Activated CD4-positive, alpha-beta T cell treated with anti-CD3 and anti-CD28 coated beads for 36 hours (primary cell): ENCODE measurements at regions not wholly inside any gene's neighbourhood (a gene's known extent, or its start where the extent isn't known, plus 50 kb on each side); places are given as distances from the start of the nearest gene placed in this dataset.
"Not testable (repeated sequence)": the region's sequence is repeated elsewhere in the genome, so short reads cannot be mapped to it uniquely, and the experiment has no call there.

Experiments used
- ATAC-seq: fragments of 200-7000 bp; cut with Tn5 transposase; one replicate; pipeline ENCODE4 v1.10.0; 2021; ENCODE audit warnings: mild to moderate bottlenecking, moderate library complexity
- CTCF ChIA-PET: fragments of 350-600 bp; sonication (Branson Sonifier 250); formaldehyde crosslinking; loops from one replicate; lab custom pipeline; 2021; ENCODE audit warnings: antibody characterized with exemption; lab: Charles Lee
- POLR2A ChIA-PET: fragments of 350-600 bp; sonication (Branson Sonifier 250); formaldehyde crosslinking; loops from one replicate; lab custom pipeline; 2021; ENCODE audit warnings: antibody characterized with exemption, inconsistent platforms; lab: Charles Lee
- DNase-seq: peaks from one replicate; pipeline ENCODE4 v3.0.0-alpha.2; 2020
- H3K27ac Mint-ChIP-seq: one replicate; pipeline ENCODE4 v1.8.0; 2021; ENCODE audit warnings: mixed read lengths
- H3K27me3 Mint-ChIP-seq: one replicate; pipeline ENCODE4 v1.8.0; 2021; ENCODE audit warnings: mixed read lengths
- H3K36me3 Mint-ChIP-seq: one replicate; pipeline ENCODE4 v1.8.0; 2021; ENCODE audit warnings: low read depth, mixed read lengths
- H3K4me1 Mint-ChIP-seq: one replicate; pipeline ENCODE4 v1.8.0; 2021; ENCODE audit warnings: mixed read lengths
- H3K4me3 Mint-ChIP-seq: one replicate; pipeline ENCODE4 v1.8.0; 2021; ENCODE audit warnings: mild to moderate bottlenecking, moderate library complexity, mixed read lengths
- H3K9me3 Mint-ChIP-seq: one replicate; pipeline ENCODE4 v1.8.0; 2021; ENCODE audit warnings: low read depth, mixed read lengths
- intact Hi-C, 2 experiments: fragments of 100-400 bp; cut with DNase I in 1 of 2; cut with micrococcal nuclease in 1 of 2; formaldehyde crosslinking; loops; one replicate each; pipeline versions ENCODE4 v1.14.2 to v1.15.1; 2022 to 2024; cut with DNase I, micrococcal nuclease

DNA sequence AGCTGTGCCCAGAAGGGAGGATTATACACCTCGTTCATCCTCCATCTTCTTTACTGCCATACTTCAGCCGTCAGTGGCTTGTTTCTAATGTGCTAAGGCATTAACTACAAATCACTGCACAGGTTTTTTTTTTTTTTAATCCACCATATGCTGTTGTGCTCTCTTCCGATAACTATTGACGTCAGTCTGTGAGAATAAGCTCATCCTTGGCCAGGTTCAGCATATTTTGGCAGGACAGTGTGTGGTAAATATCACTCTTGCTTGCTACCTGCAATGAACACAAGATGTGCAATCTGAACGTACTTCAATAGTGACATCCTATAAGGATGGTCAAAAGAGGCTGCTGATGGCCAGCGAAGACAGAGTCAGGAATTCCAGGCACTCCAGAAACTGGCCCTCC, 2030.7 kb upstream of the PCDH20 start:
- POLR2A ChIA-PET: interaction anchor here (0.6 kb wide), 1 partner anchor 501 kb away, joined by 7 read pairs; no protein-coding TSS in a partner anchor
- H3K27me3 Mint-ChIP-seq: no peaks in the 10 kb centered on the region

DNA sequence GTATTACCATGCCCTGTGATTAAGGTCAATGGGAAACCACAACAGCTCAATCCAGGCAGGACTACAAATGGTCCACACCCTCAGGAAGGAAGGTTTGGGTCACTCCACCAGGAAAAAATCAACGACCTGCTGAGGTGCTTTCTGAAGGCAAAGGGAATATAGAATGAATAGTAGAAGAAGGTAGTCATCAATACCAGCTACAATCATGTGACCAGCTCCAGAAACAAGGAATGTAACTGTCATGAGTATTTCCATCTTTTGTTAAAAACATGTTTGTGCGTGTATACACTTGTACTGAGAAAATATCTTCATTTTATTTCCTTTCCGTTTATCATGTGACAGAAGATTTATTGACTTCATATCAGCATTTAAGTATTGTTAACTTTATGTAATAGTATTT, 2028.6 kb upstream of the PCDH20 start:
- H3K27ac Mint-ChIP-seq, H3K27me3 Mint-ChIP-seq, H3K9me3 Mint-ChIP-seq, POLR2A ChIA-PET, H3K4me3 Mint-ChIP-seq, CTCF ChIA-PET, ATAC-seq, H3K4me1 Mint-ChIP-seq, H3K36me3 Mint-ChIP-seq, intact Hi-C loops, DNase-seq: not testable (repeated sequence)

More for the DNA sequence above, 2030.7 kb upstream of the PCDH20 start:
- ATAC-seq: no peak
- Mint-ChIP-seq H3K4me1 (no peaks in the 10 kb centered on the region), H3K9me3 (peaks cover 2% of the 10 kb centered on the region), H3K36me3 (no peaks in the 10 kb centered on the region), H3K4me3 (no peak overlapping the region), H3K27ac (no peak overlapping the region)
- no peak for DNase-seq
- intact Hi-C loops: no loop called here
- CTCF ChIA-PET: no interaction called here

DNA sequence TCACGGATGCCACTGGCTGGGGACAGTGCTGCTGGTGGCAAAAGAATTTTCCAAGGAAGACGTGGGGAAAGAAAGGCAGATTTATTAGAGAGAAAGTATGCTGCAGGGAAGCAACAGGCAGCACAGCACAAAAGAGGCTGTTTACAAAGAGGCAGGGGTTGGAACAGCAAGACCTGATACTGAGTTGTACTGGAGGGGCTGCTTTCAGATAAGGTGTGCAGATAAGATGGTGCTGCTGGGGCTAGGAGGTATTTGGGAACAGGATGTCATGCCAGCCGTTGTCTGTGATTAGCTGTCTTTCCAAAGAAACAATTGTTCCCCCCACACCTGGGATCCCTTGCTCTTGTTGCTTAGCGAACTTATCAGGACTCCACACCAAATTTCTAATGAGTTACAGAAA, 2023.3 kb upstream of the PCDH20 start:
- ATAC-seq (no peak), DNase-seq (no peak)
- H3K36me3 Mint-ChIP-seq: no peaks in the 10 kb centered on the region
- CTCF ChIA-PET: no interaction called here
- H3K4me3 Mint-ChIP-seq: no peak overlapping the region
- intact Hi-C loops: no loop called here
- H3K27me3 Mint-ChIP-seq: no peaks in the 10 kb centered on the region
- H3K27ac Mint-ChIP-seq: no peak overlapping the region
- no peaks in the 10 kb centered on the region for H3K4me1 Mint-ChIP-seq
- no peaks in the 10 kb centered on the region for H3K9me3 Mint-ChIP-seq
- POLR2A ChIA-PET: no interaction called here

DNA sequence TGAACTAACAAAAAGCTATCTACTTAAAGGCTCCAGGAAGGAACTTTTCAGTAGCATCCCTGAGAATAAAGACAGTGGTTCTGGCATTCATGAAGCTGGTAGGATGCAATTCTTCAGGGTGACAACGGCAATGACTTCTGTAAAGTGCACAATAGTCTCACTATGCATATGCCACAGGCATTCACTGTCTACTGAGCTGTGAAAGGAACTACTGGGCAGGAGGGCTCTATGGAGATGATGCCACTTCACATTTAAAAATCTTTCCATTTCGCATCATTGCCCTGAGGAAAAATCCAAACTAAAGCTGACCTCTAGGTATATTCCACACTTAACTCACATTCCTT, 2020.6 kb upstream of the PCDH20 start:
- intact Hi-C loops: no loop called here
- CTCF ChIA-PET: no interaction called here
- Mint-ChIP-seq H3K4me3 (no peak overlapping the region), H3K4me1 (no peaks in the 10 kb centered on the region), H3K9me3 (no peaks in the 10 kb centered on the region), H3K27me3 (no peaks in the 10 kb centered on the region), H3K36me3 (no peaks in the 10 kb centered on the region), H3K27ac (no peak overlapping the region)
- POLR2A ChIA-PET: no interaction called here
- no peak for ATAC-seq
- no peak for DNase-seq

DNA sequence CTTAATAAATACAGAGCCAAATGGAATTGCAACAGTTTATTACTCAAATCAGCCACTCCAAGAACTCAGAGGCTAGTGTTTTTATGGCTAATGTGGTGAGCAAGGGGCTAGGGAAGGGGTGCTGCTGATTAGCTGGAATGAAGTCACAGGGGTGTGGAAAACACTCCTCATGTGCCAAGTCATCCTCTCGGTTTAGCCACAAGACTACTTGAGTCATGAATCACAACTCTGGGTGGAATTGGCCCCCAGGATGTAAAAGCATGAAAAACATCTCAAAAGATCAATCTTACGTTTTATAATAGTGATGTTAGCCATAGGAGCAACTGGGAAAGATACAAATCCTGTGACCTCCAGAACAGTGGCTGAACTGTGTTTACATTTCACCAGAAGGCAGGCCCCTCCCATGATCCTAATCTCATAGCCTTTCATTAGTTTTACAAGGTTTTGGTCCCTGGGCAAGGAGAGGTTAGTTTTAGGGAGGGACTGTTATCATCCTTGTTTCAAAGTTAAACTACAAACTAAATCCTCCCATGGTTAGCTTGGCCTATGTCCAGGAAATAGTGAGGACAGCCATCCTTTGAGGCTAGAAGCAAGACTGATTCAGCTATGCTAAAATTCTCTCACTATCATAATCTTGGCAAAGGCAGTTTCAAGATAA, 2020.1 kb upstream of the PCDH20 start:
- Mint-ChIP-seq H3K9me3 (no peaks in the 10 kb centered on the region), H3K27ac (no peak overlapping the region), H3K27me3 (no peaks in the 10 kb centered on the region), H3K36me3 (no peaks in the 10 kb centered on the region), H3K4me3 (no peak overlapping the region), H3K4me1 (no peaks in the 10 kb centered on the region)
- DNase-seq (peak; percentile 3), ATAC-seq (no peak)
- ChIA-PET CTCF (interaction anchor here (0.8 kb wide), 1 partner anchor 158 kb away, joined by 3 read pairs; no protein-coding TSS in a partner anchor), POLR2A (no interaction called here)
- intact Hi-C loops: no loop called here

DNA sequence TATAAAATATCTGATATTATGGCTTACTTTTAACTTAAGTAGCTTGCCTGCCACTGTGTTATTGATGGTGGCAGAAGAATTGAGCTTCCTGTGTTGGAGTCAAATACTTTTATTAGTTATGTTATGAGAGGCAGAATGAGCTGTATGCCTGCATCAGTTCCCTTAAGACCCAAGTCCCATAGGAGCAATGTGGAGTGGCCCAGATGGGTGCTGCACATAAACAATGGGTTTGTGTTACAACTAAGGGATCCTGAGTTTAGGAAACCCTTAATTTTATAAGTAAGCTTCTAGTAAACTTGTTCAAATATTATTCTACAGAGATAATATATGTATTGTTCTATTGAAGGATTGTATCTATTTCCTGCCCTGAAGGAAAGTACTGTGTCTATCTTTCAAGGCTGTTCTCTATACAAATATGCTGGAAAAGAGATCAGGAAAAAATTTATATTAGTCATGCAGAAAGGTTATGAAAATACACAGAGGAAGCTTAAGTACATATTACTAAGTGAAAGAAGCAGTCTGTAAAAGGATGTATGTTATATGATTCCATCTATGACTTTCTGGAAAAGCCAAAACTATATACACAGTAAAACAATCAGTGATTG, 2018.0 kb upstream of the PCDH20 start:
- POLR2A ChIA-PET: no interaction called here
- H3K4me1 Mint-ChIP-seq: no peaks in the 10 kb centered on the region

DNA sequence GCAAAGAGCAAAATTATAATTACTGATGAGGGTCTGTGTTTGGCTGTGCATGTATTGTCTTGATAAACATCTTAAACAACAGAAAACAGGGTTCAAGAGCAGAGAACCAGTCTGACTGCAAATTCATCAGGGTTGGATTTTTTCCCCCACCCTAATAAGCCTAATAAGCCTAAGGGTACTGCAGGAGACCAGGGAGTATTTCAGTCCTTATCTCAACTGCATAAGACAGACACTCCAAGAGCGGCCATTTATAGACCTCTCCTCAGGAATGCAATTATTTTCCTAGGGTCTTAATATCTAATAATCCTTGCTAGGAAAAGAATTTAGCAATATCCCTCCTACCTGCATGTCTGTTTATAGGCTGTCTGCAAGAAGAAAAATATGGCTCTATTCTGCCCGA, 2011.5 kb upstream of the PCDH20 start:
- Mint-ChIP-seq H3K36me3 (no peaks in the 10 kb centered on the region), H3K4me1 (no peaks in the 10 kb centered on the region), H3K9me3 (peaks cover 6% of the 10 kb centered on the region), H3K27ac (no peak overlapping the region), H3K27me3 (no peaks in the 10 kb centered on the region), H3K4me3 (no peak overlapping the region)
- ATAC-seq (no peak), DNase-seq (no peak)
- intact Hi-C loops: no loop called here
- ChIA-PET CTCF (no interaction called here), POLR2A (no interaction called here)

More for the DNA sequence above, 2018.0 kb upstream of the PCDH20 start:
- no peaks in the 10 kb centered on the region for H3K36me3 Mint-ChIP-seq
- H3K9me3 Mint-ChIP-seq: no peaks in the 10 kb centered on the region
- H3K27ac Mint-ChIP-seq: no peak overlapping the region
- DNase-seq (no peak), ATAC-seq (no peak)
- CTCF ChIA-PET: interaction anchor here (1.0 kb wide), 1 partner anchor 16 kb away, joined by 3 read pairs; no protein-coding TSS in a partner anchor
- intact Hi-C loops: no loop called here
- H3K4me3 Mint-ChIP-seq: no peak overlapping the region
- H3K27me3 Mint-ChIP-seq: no peaks in the 10 kb centered on the region

DNA sequence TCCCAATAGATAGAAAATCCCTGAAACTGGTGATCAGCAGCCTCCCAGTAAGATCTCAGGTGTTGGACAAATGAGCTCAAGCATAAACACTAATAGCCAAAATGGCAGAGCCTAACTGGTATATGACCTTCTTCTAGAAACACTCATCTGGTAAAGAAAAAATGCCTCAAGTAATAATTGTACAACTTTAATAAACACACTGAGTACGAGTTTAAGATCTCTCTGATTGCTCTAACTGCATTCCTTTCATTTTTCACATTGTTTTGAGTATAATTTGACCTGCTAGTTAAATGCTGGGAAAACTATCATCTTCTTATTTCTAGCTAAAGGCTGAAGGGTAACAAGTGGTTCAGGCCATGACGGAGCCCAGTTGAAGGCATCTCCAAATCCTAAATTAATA, 2009.5 kb upstream of the PCDH20 start:
- Mint-ChIP-seq H3K9me3 (peaks cover 12% of the 10 kb centered on the region), H3K4me3 (no peak overlapping the region), H3K36me3 (no peaks in the 10 kb centered on the region), H3K27me3 (no peaks in the 10 kb centered on the region), H3K4me1 (no peaks in the 10 kb centered on the region), H3K27ac (no peak overlapping the region)
- no peak for DNase-seq
- intact Hi-C loops: no loop called here
- ATAC-seq: no peak
- ChIA-PET POLR2A (no interaction called here), CTCF (no interaction called here)

DNA sequence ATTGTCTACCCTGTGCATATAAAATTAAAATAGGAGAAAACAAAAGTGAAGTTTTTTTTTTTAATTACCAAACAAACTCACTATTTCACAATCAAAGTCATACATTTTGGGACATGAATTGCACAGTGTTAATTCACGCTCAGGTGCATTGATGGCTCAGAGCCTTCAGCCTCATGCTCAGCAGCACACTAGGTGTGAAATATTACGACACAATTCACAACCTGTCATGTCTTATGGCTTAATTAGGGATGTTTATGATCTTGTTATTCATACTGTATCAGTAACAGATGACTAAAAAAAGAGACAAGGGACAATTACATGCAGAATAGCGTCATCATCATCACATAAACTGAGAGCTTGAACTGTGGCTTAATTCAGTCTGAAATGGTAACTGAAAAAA, 2005.5 kb upstream of the PCDH20 start:
- no peak for ATAC-seq
- H3K36me3 Mint-ChIP-seq: no peaks in the 10 kb centered on the region
- H3K27ac Mint-ChIP-seq: no peak overlapping the region
- ChIA-PET CTCF (no interaction called here), POLR2A (no interaction called here)
- intact Hi-C loops: no loop called here
- H3K4me3 Mint-ChIP-seq: no peak overlapping the region
- no peaks in the 10 kb centered on the region for H3K27me3 Mint-ChIP-seq
- DNase-seq: no peak
- no peaks in the 10 kb centered on the region for H3K4me1 Mint-ChIP-seq
- peaks cover 10% of the 10 kb centered on the region for H3K9me3 Mint-ChIP-seq

DNA sequence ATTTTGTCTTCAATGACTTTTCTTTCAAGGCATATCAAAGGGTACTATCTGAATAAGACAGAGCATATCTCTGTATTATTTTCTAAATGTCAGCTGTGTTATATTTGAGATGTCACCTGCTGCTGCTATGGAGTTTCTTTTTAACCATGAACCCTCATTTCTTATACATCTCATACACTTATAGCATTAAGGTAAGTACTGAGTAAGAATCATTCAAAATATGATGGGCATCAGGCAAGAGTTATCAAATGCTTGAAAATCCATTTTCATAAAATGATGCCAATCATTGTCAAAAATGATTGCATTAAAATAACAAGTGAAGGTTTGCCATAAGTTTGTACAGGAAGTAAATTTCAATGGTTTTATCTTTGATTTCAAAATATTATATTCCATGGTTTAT, 2005.0 kb upstream of the PCDH20 start:
- no peak overlapping the region for H3K27ac Mint-ChIP-seq
- DNase-seq: no peak
- CTCF ChIA-PET: no interaction called here

DNA sequence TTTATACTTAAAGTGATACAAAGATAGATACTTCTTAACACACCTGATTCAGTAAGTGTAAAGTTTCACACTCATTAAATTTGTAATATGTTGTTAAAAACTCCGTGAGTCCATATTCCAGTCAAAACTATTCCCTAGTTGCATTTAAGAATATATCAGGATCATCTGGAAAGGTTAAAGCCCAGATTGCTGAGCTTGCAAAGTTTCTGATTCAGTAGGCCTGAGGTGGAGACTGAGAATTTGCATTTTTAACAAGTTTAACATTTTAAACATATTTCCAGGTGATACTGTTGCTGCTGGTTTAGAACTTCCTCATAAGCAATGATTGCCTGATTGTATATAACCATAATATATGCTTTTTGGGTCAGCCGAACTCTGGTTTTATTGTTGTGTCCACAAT, 1998.6 kb upstream of the PCDH20 start:
- no peaks in the 10 kb centered on the region for H3K4me1 Mint-ChIP-seq
- intact Hi-C loops: no loop called here
- CTCF ChIA-PET: no interaction called here
- peaks cover 11% of the 10 kb centered on the region for H3K9me3 Mint-ChIP-seq
- H3K36me3 Mint-ChIP-seq: no peaks in the 10 kb centered on the region
- ATAC-seq (no peak), DNase-seq (no peak)
- H3K4me3 Mint-ChIP-seq: no peak overlapping the region
- H3K27me3 Mint-ChIP-seq: no peaks in the 10 kb centered on the region
- POLR2A ChIA-PET: no interaction called here
- H3K27ac Mint-ChIP-seq: no peak overlapping the region

More for the DNA sequence above, 2005.0 kb upstream of the PCDH20 start:
- POLR2A ChIA-PET: no interaction called here
- Mint-ChIP-seq H3K27me3 (no peaks in the 10 kb centered on the region), H3K9me3 (peaks cover 11% of the 10 kb centered on the region), H3K4me3 (no peak overlapping the region), H3K36me3 (no peaks in the 10 kb centered on the region), H3K4me1 (no peaks in the 10 kb centered on the region)
- ATAC-seq: no peak
- intact Hi-C loops: no loop called here

DNA sequence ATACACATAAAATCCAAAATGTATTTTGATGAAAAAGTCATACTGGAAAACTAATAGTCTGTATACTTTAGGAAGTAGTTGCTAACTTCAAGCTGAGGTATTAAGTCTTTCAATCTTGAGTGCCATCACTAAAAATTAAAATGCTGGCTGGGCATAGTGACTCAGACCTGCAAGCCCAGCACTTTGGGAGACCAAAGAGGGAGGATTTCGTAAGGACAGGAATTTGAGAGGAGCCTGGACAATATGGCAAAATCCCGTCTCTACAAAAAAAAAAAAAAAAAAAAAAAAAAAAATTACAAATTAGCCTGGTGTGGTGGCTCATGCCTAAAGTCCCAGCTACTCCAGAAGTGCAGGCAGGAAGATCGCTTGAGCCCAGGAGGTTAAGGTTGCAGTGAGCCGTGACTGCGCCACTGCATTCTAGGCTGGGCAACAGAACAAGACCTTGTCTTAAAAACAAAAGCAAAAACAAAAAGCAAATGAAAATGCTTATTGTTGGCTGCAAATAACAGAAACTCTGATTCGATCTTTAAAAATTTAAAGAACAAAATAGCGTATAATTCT, 1994.2 kb upstream of the PCDH20 start:
- intact Hi-C loops: no loop called here
- DNase-seq (no peak), ATAC-seq (no peak)
- H3K4me1 Mint-ChIP-seq: no peaks in the 10 kb centered on the region
- H3K27ac Mint-ChIP-seq: no peak overlapping the region
- ChIA-PET CTCF (interaction anchor here (0.6 to 0.8 kb wide), 2 partner anchors 245 to 1277 kb away, joined by 3 to 4 read pairs; no protein-coding TSS in a partner anchor), POLR2A (no interaction called here)
- no peaks in the 10 kb centered on the region for H3K36me3 Mint-ChIP-seq
- H3K9me3 Mint-ChIP-seq: peaks cover 13% of the 10 kb centered on the region
- no peak overlapping the region for H3K4me3 Mint-ChIP-seq
- no peaks in the 10 kb centered on the region for H3K27me3 Mint-ChIP-seq
